Endothelial cell of umbilical vein (primary cell): ENCODE measurements at regions not wholly inside any gene's neighbourhood (a gene's known extent, or its start where the extent isn't known, plus 50 kb on each side); places are given as distances from the start of the nearest gene placed in this dataset.

Experiments used
- BruUV-seq: library from RNA; stranded (reverse); fragments of 400-500 nt; replicated peaks from 2 replicates; lab custom pipeline; 2021; lab: Mats Ljungman, UMichigan
- CTCF ChIA-PET: fragments of 300-600, 350-600 bp; sonication (Branson Sonifier 250); formaldehyde crosslinking; loops from one replicate; lab custom pipeline; 2021; ENCODE audit warnings: antibody characterized with exemption, inconsistent platforms; lab: Charles Lee
- POLR2A ChIA-PET: fragments of 300-600, 350-600 bp; sonication (Branson Sonifier 250); formaldehyde crosslinking; loops from one replicate; lab custom pipeline; 2021; ENCODE audit warnings: antibody characterized with exemption, inconsistent platforms; lab: Charles Lee
- DNase-seq: peaks from one replicate; pipeline ENCODE4 v3.0.0-alpha.2; 2011; ENCODE audit warnings: low read depth, low spot score
- FAIRE-seq: peaks from 2 replicates; lab custom pipeline; 2011; peaks lifted over from hg19 to GRCh38; lab: Jason Lieb, UNC
- H2AFZ ChIP-seq: 2 replicates; pipeline ENCODE4 v1.6.0; 2012; ENCODE audit warnings: low read depth, low read length, control low read depth, inconsistent platforms
- H3K27ac ChIP-seq: 2 replicates; pipeline ENCODE4 v1.5.1; 2011; ENCODE audit warnings: low read depth, mild to moderate bottlenecking, control low read depth, low read length, moderate library complexity; ENCODE audit not compliant: insufficient read depth
- H3K27me3 ChIP-seq, 2 experiments: 2 replicates each; pipeline versions ENCODE4 v1.6.0 to v1.6.1; 2011; ENCODE audit warnings: low read length in 2 of 2, mixed read lengths in 1 of 2; ENCODE audit not compliant: control insufficient read depth in 2 of 2, insufficient read depth in 2 of 2
- H3K36me3 ChIP-seq, 2 experiments: 2 replicates in 1 of 2; 3 replicates in 1 of 2; pipeline ENCODE4 v1.5.1; 2011; ENCODE audit warnings: low read length in 2 of 2, mild to moderate bottlenecking in 1 of 2, moderate library complexity in 1 of 2; ENCODE audit not compliant: control insufficient read depth in 2 of 2, insufficient read depth in 2 of 2; ENCODE audit errors: extremely low read depth in 1 of 2
- H3K4me1 ChIP-seq: 3 replicates; pipeline ENCODE4 v1.5.1; 2011; ENCODE audit warnings: mild to moderate bottlenecking, low read length; ENCODE audit not compliant: control insufficient read depth, insufficient read depth; ENCODE audit errors: extremely low read depth
- H3K4me2 ChIP-seq: 2 replicates; pipeline ENCODE4 v1.6.1; 2011; ENCODE audit warnings: low read length, control low read depth, mixed read lengths; ENCODE audit not compliant: insufficient read depth
- H3K4me3 ChIP-seq, 3 experiments: fragments of 200-600 bp in 1 of 3; sonication (generic), shearing (Covaris generic) in 1 of 3; replicated peaks in 1 of 3; 2 replicates each; pipeline ENCODE4 v1.5.1; 2011 to 2016; ENCODE audit warnings: control low read depth in 3 of 3, low read length in 3 of 3, mild to moderate bottlenecking in 2 of 3, inconsistent platforms in 1 of 3, low read depth in 1 of 3, moderate library complexity in 1 of 3; ENCODE audit not compliant: insufficient read depth in 1 of 3
- H3K79me2 ChIP-seq: 2 replicates; pipeline ENCODE4 v1.6.0; 2012; ENCODE audit warnings: low read length, inconsistent platforms; ENCODE audit not compliant: control insufficient read depth, insufficient read depth
- H3K9ac ChIP-seq: replicated peaks from 2 replicates; pipeline ENCODE3; 2011; ENCODE audit warnings: low read length, control low read depth; ENCODE audit not compliant: insufficient read depth; ENCODE audit errors: extremely low read depth
- H3K9me1 ChIP-seq: replicated peaks from 3 replicates; pipeline ENCODE4 v1.6.0; 2011; ENCODE audit warnings: mild to moderate bottlenecking, low read length; ENCODE audit not compliant: control insufficient read depth, insufficient read depth; ENCODE audit errors: extremely low read depth
- H3K9me3 ChIP-seq: replicated peaks from 2 replicates; pipeline ENCODE4 v1.5.1; 2012; ENCODE audit warnings: low read length, inconsistent platforms; ENCODE audit not compliant: control insufficient read depth, insufficient read depth
- H4K20me1 ChIP-seq: replicated peaks from 2 replicates; pipeline ENCODE3; 2011; ENCODE audit warnings: mild to moderate bottlenecking, low read length; ENCODE audit not compliant: control insufficient read depth, insufficient read depth; ENCODE audit errors: extremely low read depth
- CTCF ChIP-seq, 2 donors: IDR thresholded peaks; 1 replicate in 1 of 2; 2 replicates in 1 of 2; pipeline ENCODE4 v1.5.1; 2011; ENCODE audit warnings: low read length in 2 of 2, mild to moderate bottlenecking in 2 of 2, moderate library complexity in 2 of 2, control low read depth in 1 of 2, inconsistent platforms in 1 of 2, low read depth in 1 of 2; ENCODE audit not compliant: insufficient read depth in 1 of 2; ENCODE audit errors: extremely low read depth in 1 of 2
- EZH2 ChIP-seq: IDR thresholded peaks from 2 replicates; pipeline ENCODE4 v1.6.1; 2012; ENCODE audit warnings: borderline replicate concordance, low read depth, mild to moderate bottlenecking, moderate library complexity, low read length, inconsistent platforms; ENCODE audit not compliant: severe bottlenecking
- FOS ChIP-seq: IDR thresholded peaks from 2 replicates; pipeline ENCODE4 v1.6.1; 2011; ENCODE audit warnings: mild to moderate bottlenecking, low read length, moderate library complexity, borderline replicate concordance; ENCODE audit not compliant: insufficient read depth
- GATA2 ChIP-seq: IDR thresholded peaks from 2 replicates; pipeline ENCODE4 v1.7.0; 2011; ENCODE audit warnings: low read depth, mild to moderate bottlenecking, moderate library complexity, mixed read lengths, low read length; ENCODE audit not compliant: insufficient read length, insufficient read depth
- JUN ChIP-seq: IDR thresholded peaks from 2 replicates; pipeline ENCODE4 v1.6.1; 2011; ENCODE audit warnings: borderline replicate concordance, low read depth; ENCODE audit not compliant: insufficient read length, insufficient read depth
- MAX ChIP-seq: IDR thresholded peaks from 2 replicates; pipeline ENCODE4 v1.6.1; 2011; ENCODE audit not compliant: insufficient read depth, insufficient read length
- MYC ChIP-seq: IDR thresholded peaks from one replicate; pipeline ENCODE4 v1.6.1; 2011; ENCODE audit warnings: mild to moderate bottlenecking, low read depth, low read length
- POLR2A ChIP-seq: IDR thresholded peaks from 2 replicates; pipeline ENCODE4 v1.6.1; 2012; ENCODE audit warnings: low read depth, mild to moderate bottlenecking, control low read depth, low read length
- POLR2AphosphoS5 ChIP-seq: IDR thresholded peaks from 2 replicates; pipeline ENCODE4 v1.6.1; 2012; ENCODE audit warnings: low read depth, mild to moderate bottlenecking, control low read depth, low read length, moderate library complexity; ENCODE audit not compliant: insufficient read depth
- dilution Hi-C: fragments of 300-500 bp; cut with MboI; formaldehyde crosslinking; loops from one replicate; pipeline ENCODE4 v1.15.0; 2019; ENCODE audit warnings: low sequenced_read_pairs; ENCODE audit not compliant: extremely low pct_ligation_motif_present
- intact Hi-C: fragments of 100-400 bp; cut with micrococcal nuclease; formaldehyde crosslinking; loops from one replicate; pipeline ENCODE4 v1.10.0; 2022

GRCh38 chr2:120429586-120430500 lies 83.9 kb downstream of the INHBB start:
- no peak for DNase-seq
- Histone ChIP-seq H3K4me1 (no peaks in the 10 kb centered on the region), H3K27ac (no peak overlapping the region), H3K9ac (no peak overlapping the region), H4K20me1 (no peaks in the 10 kb centered on the region), H3K27me3 (peaks cover 3 to 8% of the 10 kb centered on the region in 2 experiments), H3K9me3 (no peaks in the 10 kb centered on the region), H3K36me3 (no peaks in the 10 kb centered on the region), H2AFZ (no peak overlapping the region), H3K4me3 (no peak overlapping the region), H3K9me1 (no peaks in the 10 kb centered on the region), H3K4me2 (no peak overlapping the region), H3K79me2 (no peaks in the 10 kb centered on the region)
- CTCF ChIA-PET, result no interaction called here
- BruUV-seq, result no TSS peak
- dilution Hi-C loops (no loop called here), intact Hi-C loops (no loop called here)
- no peak for TF ChIP-seq MYC
- TF ChIP-seq JUN, result no peak
- no peak for TF ChIP-seq MAX
- no peak for TF ChIP-seq FOS
- TF ChIP-seq EZH2, result no peak
- no peak for TF ChIP-seq POLR2AphosphoS5
- TF ChIP-seq CTCF (IDR thresholded peaks at IDR 0.05; ENCODE audit: extremely low read depth in 1 of 2, insufficient read depth in 1 of 2, low read depth in 1 of 2, low read length in 2 of 2), result no peak
- TF ChIP-seq POLR2A, result no peak
- no peak for TF ChIP-seq GATA2
- no peak for FAIRE-seq
- POLR2A ChIA-PET, result no interaction called here
